Mesothelial cell of epicardium (in vitro differentiated cells): ENCODE measurements at regions not wholly inside any gene's neighbourhood (a gene's known extent, or its start where the extent isn't known, plus 50 kb on each side); places are given as distances from the start of the nearest gene placed in this dataset.

Source experiments
- DNase-seq, 2 experiments: peaks; one replicate each; pipeline ENCODE4 v3.0.0; 2021; ENCODE audit warnings: low spot score in 2 of 2; ENCODE audit not compliant: unreplicated experiment in 2 of 2
- H3K27ac Mint-ChIP-seq: 2 replicates; pipeline ENCODE4 v1.8.0; 2021; ENCODE audit warnings: mixed read lengths
- H3K27me3 Mint-ChIP-seq: 2 replicates; pipeline ENCODE4 v1.8.0; 2021; ENCODE audit warnings: low read depth, mixed read lengths
- H3K36me3 Mint-ChIP-seq: 2 replicates; pipeline ENCODE4 v1.8.0; 2021; ENCODE audit warnings: mixed read lengths
- H3K4me1 Mint-ChIP-seq: 2 replicates; pipeline ENCODE4 v1.8.0; 2021; ENCODE audit warnings: mixed read lengths
- H3K4me3 Mint-ChIP-seq: 2 replicates; pipeline ENCODE4 v1.8.0; 2021; ENCODE audit warnings: mild to moderate bottlenecking, moderate library complexity, mixed read lengths
- H3K9me3 Mint-ChIP-seq: 2 replicates; pipeline ENCODE4 v1.8.0; 2021; ENCODE audit warnings: mixed read lengths
- CTCF ChIP-seq: fragments of 200-600 bp; sonication (generic); IDR thresholded peaks from one replicate; pipeline ENCODE4 v1.5.0; 2021; ENCODE audit warnings: antibody characterized with exemption; ENCODE audit not compliant: unreplicated experiment

- peaks cover 24% of the 10 kb centered on the region for H3K4me1 Mint-ChIP-seq
- no peaks in the 10 kb centered on the region for H3K27me3 Mint-ChIP-seq
- no peak overlapping the region for H3K27ac Mint-ChIP-seq
- no peak for TF ChIP-seq CTCF
- no peaks in the 10 kb centered on the region for H3K36me3 Mint-ChIP-seq
- no peaks in the 10 kb centered on the region for H3K9me3 Mint-ChIP-seq
- DNase-seq = no peak
- H3K4me3 Mint-ChIP-seq = no peak overlapping the region
Measured at GRCh38 chr5:96149546-96149945, 187.9 kb upstream of the ELL2 start.

- H3K9me3 Mint-ChIP-seq = no peaks in the 10 kb centered on the region
- H3K27ac Mint-ChIP-seq = no peak overlapping the region
- no peaks in the 10 kb centered on the region for H3K27me3 Mint-ChIP-seq
- peaks cover 28% of the 10 kb centered on the region for H3K4me1 Mint-ChIP-seq
- no peak overlapping the region for H3K4me3 Mint-ChIP-seq
- H3K36me3 Mint-ChIP-seq = no peaks in the 10 kb centered on the region
- TF ChIP-seq CTCF = no peak
- no peak for DNase-seq
Measured at GRCh38 chr5:96149021-96149420, 187.4 kb upstream of the ELL2 start.

GRCh38 chr5:96148376-96148775, 186.7 kb upstream of the ELL2 start:
- no peak overlapping the region for H3K27ac Mint-ChIP-seq

GRCh38 chr5:96147866-96148265, 186.2 kb upstream of the ELL2 start:
- H3K4me3 Mint-ChIP-seq = no peak overlapping the region
- H3K36me3 Mint-ChIP-seq = no peaks in the 10 kb centered on the region
- no peak for TF ChIP-seq CTCF
- no peak overlapping the region for H3K27ac Mint-ChIP-seq
- H3K9me3 Mint-ChIP-seq = no peaks in the 10 kb centered on the region
- DNase-seq = no peak
- H3K4me1 Mint-ChIP-seq = peaks cover 28% of the 10 kb centered on the region
- no peaks in the 10 kb centered on the region for H3K27me3 Mint-ChIP-seq

More at GRCh38 chr5:96148376-96148775, 186.7 kb upstream of the ELL2 start:
- no peak for TF ChIP-seq CTCF
- peaks cover 28% of the 10 kb centered on the region for H3K4me1 Mint-ChIP-seq
- no peaks in the 10 kb centered on the region for H3K36me3 Mint-ChIP-seq
- no peaks in the 10 kb centered on the region for H3K27me3 Mint-ChIP-seq
- no peaks in the 10 kb centered on the region for H3K9me3 Mint-ChIP-seq
- H3K4me3 Mint-ChIP-seq = no peak overlapping the region
- DNase-seq = no peak

DNA sequence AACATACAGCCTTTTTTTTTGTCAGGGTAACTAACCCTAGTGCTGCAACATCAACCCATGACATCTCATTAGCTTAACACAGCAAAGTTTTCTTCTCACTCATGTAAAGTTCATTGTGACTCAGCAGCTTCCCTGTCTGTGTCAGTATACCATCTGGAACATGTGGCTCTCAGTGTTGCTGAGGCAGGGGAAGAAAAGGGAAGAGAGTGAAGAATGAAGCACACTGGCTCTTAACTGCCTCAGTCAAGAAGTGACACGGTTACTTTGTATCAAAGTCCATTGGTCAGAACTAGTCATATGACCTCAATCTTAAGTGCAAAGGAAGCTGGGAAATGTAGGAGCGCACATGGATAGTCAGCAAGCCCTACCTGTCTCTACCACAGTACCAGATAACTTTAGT, 185.0 kb upstream of the ELL2 start:
- no peak for DNase-seq
- H3K36me3 Mint-ChIP-seq = no peaks in the 10 kb centered on the region
- H3K4me1 Mint-ChIP-seq = peaks cover 24% of the 10 kb centered on the region
- no peaks in the 10 kb centered on the region for H3K9me3 Mint-ChIP-seq
- H3K4me3 Mint-ChIP-seq = no peak overlapping the region
- no peaks in the 10 kb centered on the region for H3K27me3 Mint-ChIP-seq
- no peak for TF ChIP-seq CTCF
- H3K27ac Mint-ChIP-seq = no peak overlapping the region

DNA sequence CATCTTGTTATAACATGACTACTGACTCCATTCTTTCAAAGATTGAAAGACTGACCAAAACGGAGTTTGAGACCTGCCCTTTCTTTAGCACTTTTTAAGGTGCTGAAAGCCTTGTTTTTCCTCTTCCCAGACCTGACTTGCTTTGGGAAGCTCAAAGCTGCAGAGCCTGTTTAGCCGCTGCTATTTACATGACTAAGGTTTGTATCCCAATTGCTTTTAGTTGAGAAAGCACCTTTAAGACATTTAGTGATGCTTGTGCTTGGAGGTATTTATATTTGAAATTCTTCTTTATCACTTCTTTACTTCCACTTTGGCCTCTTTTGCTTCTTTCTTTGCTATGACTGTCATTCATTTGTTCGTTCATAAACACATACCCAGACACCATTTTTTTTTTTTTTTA, 182.6 kb upstream of the ELL2 start:
- TF ChIP-seq CTCF = no peak
- Mint-ChIP-seq H3K4me1 (peaks cover 7% of the 10 kb centered on the region), H3K27me3 (no peaks in the 10 kb centered on the region), H3K4me3 (no peak overlapping the region), H3K27ac (no peak overlapping the region), H3K9me3 (no peaks in the 10 kb centered on the region), H3K36me3 (no peaks in the 10 kb centered on the region)
- no peak for DNase-seq
